Muscle of leg (tissue), 3 donors: ENCODE measurements at regions not wholly inside any gene's neighbourhood (a gene's known extent, or its start where the extent isn't known, plus 50 kb on each side); places are given as distances from the start of the nearest gene placed in this dataset.

Experiments used
- DNase-seq: peaks from one replicate; pipeline ENCODE4 v3.0.0; 2013
- H3K27ac ChIP-seq: one replicate; pipeline ENCODE4 v1.5.1; 2013; ENCODE audit warnings: mild to moderate bottlenecking, low read length, control low read depth
- H3K27me3 ChIP-seq: one replicate; pipeline ENCODE4 v1.6.1; 2013; ENCODE audit warnings: low read length; ENCODE audit not compliant: control insufficient read depth, insufficient read depth
- H3K36me3 ChIP-seq: one replicate; pipeline ENCODE4 v1.6.1; 2013; ENCODE audit warnings: low read length; ENCODE audit not compliant: control insufficient read depth, insufficient read depth
- H3K4me1 ChIP-seq: one replicate; pipeline ENCODE4 v1.6.1; 2013; ENCODE audit warnings: low read length; ENCODE audit not compliant: control insufficient read depth, insufficient read depth
- H3K4me3 ChIP-seq: one replicate; pipeline ENCODE4 v1.5.1; 2013; ENCODE audit warnings: low read length, control low read depth
- H3K9me3 ChIP-seq: replicated peaks from 2 replicates; pipeline ENCODE4 v1.6.1; 2013; ENCODE audit warnings: low read depth, low read length; ENCODE audit not compliant: control insufficient read depth
- WGBS: methylation state at CpG from one replicate; pipeline ENCODE4 v1.1.5; 2013; ENCODE audit warnings: missing lambda C conversion rate; ENCODE audit not compliant: insufficient coverage; 5-methylcytosine and 5-hydroxymethylcytosine counted together

GRCh38 chrX:46400530-46401443 lies 144.4 kb downstream of the ZNF674 start:
- Histone ChIP-seq H3K4me1 (no peaks in the 10 kb centered on the region), H3K9me3 (no peaks in the 10 kb centered on the region), H3K27me3 (peaks cover 9% of the 10 kb centered on the region), H3K27ac (no peak overlapping the region), H3K4me3 (no peak overlapping the region), H3K36me3 (no peaks in the 10 kb centered on the region)
- WGBS = 38% methylated on average over 1 of the region's 5 CpGs
- no peak for DNase-seq

- DNase-seq = no peak
- WGBS = 71% methylated on average over 1 of the region's 1 CpG
- Histone ChIP-seq H3K27ac (no peak overlapping the region), H3K27me3 (peaks cover 7% of the 10 kb centered on the region), H3K9me3 (no peaks in the 10 kb centered on the region), H3K36me3 (no peaks in the 10 kb centered on the region), H3K4me3 (no peak overlapping the region), H3K4me1 (no peaks in the 10 kb centered on the region)
Measured at GRCh38 chrX:46398874-46399273, 146.3 kb downstream of the ZNF674 start.

- Histone ChIP-seq H3K9me3 (no peaks in the 10 kb centered on the region), H3K27me3 (peaks cover 7% of the 10 kb centered on the region), H3K36me3 (no peaks in the 10 kb centered on the region), H3K4me3 (no peak overlapping the region), H3K4me1 (no peaks in the 10 kb centered on the region), H3K27ac (no peak overlapping the region)
- WGBS = no CpG with 5 or more reads among the region's 1 CpG
- DNase-seq = no peak
Measured at GRCh38 chrX:46398126-46398525, 147.1 kb downstream of the ZNF674 start.

- DNase-seq = no peak
- no peak overlapping the region for H3K4me3 ChIP-seq
- H3K27me3 ChIP-seq = peaks cover 4% of the 10 kb centered on the region
- H3K27ac ChIP-seq = no peak overlapping the region
- H3K4me1 ChIP-seq = no peaks in the 10 kb centered on the region
- no peaks in the 10 kb centered on the region for H3K36me3 ChIP-seq
- no peaks in the 10 kb centered on the region for H3K9me3 ChIP-seq
Measured at GRCh38 chrX:46386511-46386910, 158.7 kb downstream of the ZNF674 start.

- Histone ChIP-seq H3K27ac (no peak overlapping the region), H3K36me3 (no peaks in the 10 kb centered on the region), H3K4me3 (no peak overlapping the region), H3K9me3 (no peaks in the 10 kb centered on the region), H3K4me1 (no peaks in the 10 kb centered on the region), H3K27me3 (peaks cover 7% of the 10 kb centered on the region)
- no CpG with 5 or more reads among the region's 2 CpGs for WGBS
- no peak for DNase-seq
Measured at GRCh38 chrX:46383006-46383405, 162.2 kb downstream of the ZNF674 start.

GRCh38 chrX:46382595-46382994 lies 162.6 kb downstream of the ZNF674 start:
- DNase-seq = no peak
- Histone ChIP-seq H3K4me1 (no peaks in the 10 kb centered on the region), H3K36me3 (no peaks in the 10 kb centered on the region), H3K27me3 (peaks cover 7% of the 10 kb centered on the region), H3K27ac (no peak overlapping the region), H3K9me3 (no peaks in the 10 kb centered on the region), H3K4me3 (no peak overlapping the region)
- 59% methylated on average over 1 of the region's 2 CpGs for WGBS

GRCh38 chrX:46381630-46382029 lies 163.6 kb downstream of the ZNF674 start:
- Histone ChIP-seq H3K27ac (no peak overlapping the region), H3K4me3 (no peak overlapping the region), H3K4me1 (no peaks in the 10 kb centered on the region), H3K9me3 (no peaks in the 10 kb centered on the region), H3K36me3 (no peaks in the 10 kb centered on the region), H3K27me3 (peaks cover 5% of the 10 kb centered on the region)
- 37% methylated on average over 2 of the region's 2 CpGs for WGBS
- DNase-seq = peak; percentile 5

- Histone ChIP-seq H3K27ac (no peak overlapping the region), H3K4me1 (no peaks in the 10 kb centered on the region), H3K36me3 (no peaks in the 10 kb centered on the region), H3K9me3 (no peaks in the 10 kb centered on the region), H3K4me3 (no peak overlapping the region), H3K27me3 (peaks cover 5% of the 10 kb centered on the region)
- WGBS = 63% methylated on average over 3 of the region's 3 CpGs
- DNase-seq = peak; percentile 22
Measured at GRCh38 chrX:46380148-46380752, 165.0 kb downstream of the ZNF674 start.

- H3K9me3 ChIP-seq = no peaks in the 10 kb centered on the region
- H3K4me1 ChIP-seq = no peaks in the 10 kb centered on the region
- no peak overlapping the region for H3K4me3 ChIP-seq
- H3K27ac ChIP-seq = no peak overlapping the region
- peak; percentile 41 for DNase-seq
- H3K27me3 ChIP-seq = peaks cover 3% of the 10 kb centered on the region
- no peaks in the 10 kb centered on the region for H3K36me3 ChIP-seq
- WGBS = 31% methylated on average over 3 of the region's 4 CpGs
Measured at GRCh38 chrX:46376246-46376885, 168.9 kb downstream of the ZNF674 start.

GRCh38 chrX:46375831-46376230 lies 169.4 kb downstream of the ZNF674 start:
- no peaks in the 10 kb centered on the region for H3K4me1 ChIP-seq
- WGBS = no CpG with 5 or more reads among the region's 3 CpGs

More at GRCh38 chrX:46375831-46376230, 169.4 kb downstream of the ZNF674 start:
- no peaks in the 10 kb centered on the region for H3K9me3 ChIP-seq
- no peak for DNase-seq
- H3K36me3 ChIP-seq = no peaks in the 10 kb centered on the region
- no peaks in the 10 kb centered on the region for H3K27me3 ChIP-seq
- H3K27ac ChIP-seq = no peak overlapping the region
- H3K4me3 ChIP-seq = no peak overlapping the region
